ENCODE measurements at regions not wholly inside any gene's neighbourhood (a gene's known extent, or its start where the extent isn't known, plus 50 kb on each side); places are given as distances from the start of the nearest gene placed in this dataset.

DNA sequence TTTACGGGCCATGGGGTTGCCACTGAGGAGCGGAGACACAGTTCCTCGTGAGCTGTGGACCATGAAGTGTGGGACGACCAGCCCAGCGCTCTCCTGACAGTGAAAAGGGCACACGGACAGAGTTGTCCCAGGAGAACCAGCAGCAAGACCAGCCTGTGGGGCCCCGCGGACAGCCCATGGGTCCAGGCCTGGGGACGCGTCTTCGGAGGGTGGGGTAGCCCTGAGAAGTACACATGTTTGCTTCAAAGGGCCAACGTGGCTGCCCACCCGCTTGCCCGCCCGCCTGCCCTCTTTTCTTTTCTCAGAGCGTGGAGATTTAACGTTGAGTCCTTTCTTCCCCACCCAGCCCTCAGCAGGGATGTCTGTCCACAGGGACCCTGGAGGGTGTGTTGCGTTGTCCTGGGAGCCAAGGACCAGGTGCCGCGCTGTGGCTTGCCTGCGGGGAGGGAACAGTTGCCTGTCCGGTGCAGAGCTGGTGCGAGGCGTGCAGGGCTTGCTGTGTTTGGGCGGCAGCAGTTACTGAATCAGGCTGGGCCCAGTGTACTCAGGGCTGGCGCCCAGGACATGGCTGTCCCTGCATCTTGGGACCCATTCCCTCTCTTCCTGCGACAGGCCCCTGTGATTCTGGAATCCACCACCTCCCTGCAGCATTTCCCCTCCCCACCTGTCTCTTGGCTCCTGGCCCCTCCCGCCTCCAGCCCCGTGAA, 120.1 kb upstream of the HDAC4 start:
- no peak for DNase-seq

DNA sequence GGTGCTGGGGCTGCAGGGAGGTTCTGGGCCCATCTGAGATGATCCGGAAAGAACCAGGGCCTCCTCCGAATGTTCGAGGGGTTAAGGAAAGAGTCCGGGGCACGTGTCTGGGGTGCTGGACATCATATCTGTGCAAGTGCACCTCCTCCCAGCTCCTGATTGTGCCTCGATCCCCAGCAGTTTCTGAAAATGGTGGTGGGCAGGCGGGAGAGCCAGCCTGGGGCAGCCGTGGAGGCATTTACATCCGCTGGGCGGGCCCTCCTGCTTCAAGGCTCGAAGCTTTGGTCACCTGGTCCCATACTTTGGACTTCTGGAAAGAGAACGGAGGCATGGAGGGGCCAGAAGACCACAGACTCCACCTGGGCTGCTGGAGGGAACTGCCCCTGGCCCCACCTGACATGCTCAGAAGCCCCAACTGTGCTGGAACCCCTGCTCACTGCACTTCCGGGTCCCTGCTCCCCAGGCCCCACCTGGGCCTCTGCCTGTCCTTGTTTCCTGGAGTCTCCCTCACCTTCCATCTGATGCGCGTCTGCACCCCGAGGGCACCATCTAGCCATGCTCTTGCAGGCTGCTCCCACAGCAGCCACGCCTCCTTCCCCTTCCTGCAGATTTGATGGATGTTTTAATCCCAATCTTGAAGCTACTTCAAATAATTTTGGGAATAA, 119.2 kb upstream of the HDAC4 start:
- no peak for DNase-seq

DNA sequence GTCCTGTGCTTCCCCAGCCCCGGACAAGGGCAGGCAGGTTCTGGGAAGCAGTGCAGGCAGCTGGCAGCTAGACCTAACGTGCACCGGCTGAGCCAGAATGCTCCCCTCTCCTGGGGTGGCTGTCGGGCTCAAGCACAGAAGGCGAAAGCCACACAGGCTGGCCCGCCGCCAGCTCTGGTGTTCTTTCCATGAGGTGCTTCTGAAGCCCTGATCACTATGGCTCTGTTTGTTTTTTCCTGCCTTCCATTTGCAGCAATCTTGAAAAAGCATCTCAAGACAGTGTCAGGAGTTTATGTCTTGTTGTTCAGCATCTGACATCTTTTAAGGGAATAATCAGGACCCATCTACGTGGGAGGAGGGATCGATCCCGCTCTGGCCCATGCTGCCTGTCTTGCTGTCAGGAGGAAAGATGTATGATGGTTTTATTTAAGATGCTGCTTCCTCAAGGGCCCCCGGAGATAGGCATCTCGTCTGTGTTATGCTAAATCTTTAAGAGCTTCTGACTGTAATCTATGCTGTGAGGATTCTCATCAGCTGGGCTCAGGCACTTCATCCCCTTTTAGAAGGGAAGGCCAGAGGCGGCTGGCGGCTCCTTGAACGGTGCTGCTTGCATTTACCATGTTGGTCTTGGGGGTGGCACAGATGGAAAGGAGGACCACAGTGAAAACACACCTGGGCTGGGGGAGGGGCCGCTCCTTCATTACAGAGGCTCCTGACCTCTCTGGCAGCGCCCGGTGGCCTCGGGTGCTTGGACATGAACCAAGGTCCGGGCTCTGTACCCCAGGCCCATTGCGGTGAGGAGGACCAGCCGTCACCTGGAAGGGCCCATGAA, 118.5 kb upstream of the HDAC4 start:
- DNase-seq = no peak

- no peak for DNase-seq
Measured at GRCh38 chr2:239518286-239519088, 117.7 kb upstream of the HDAC4 start.

- DNase-seq = no peak
Measured at GRCh38 chr2:239517686-239518085, 116.9 kb upstream of the HDAC4 start.

- DNase-seq = no peak
Measured at GRCh38 chr2:239516954-239517305, 116.1 kb upstream of the HDAC4 start.

DNA sequence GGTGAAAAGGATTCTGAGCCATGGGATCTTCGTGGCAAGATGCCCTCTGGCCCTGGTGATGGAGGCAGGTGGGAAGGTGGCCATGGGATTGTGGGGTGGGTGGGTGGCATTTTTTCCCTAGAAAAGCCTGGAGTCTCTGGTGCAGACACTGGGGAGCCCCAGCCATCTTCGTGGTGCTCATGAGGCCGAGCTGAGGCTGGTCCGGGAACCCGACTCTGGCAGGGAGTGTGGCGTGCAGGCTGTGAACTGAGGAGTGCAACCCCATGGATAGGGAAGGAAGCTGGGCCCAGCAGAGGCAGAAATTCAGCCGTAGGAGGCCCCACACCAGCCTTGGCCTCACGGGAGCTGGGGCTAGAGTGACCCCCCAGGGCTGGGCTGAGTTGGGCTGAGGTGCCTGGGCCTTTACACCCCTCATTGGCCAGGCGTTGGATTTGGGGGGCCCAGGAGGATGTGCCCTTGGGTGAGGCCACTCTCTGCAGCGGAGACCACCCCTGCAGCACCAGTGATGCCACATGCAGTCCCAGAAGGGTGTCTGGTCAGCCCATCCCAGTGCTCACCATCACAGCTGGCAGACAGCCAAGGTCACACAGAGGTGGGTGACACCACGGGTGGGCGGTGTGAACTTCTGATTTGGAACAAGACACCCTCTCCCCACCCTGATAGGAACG, 115.6 kb upstream of the HDAC4 start:
- no peak for DNase-seq

- no peak for DNase-seq
Measured at GRCh38 chr2:239514754-239515530, 114.1 kb upstream of the HDAC4 start.

- no peak for DNase-seq
Measured at GRCh38 chr2:239512054-239512453, 111.2 kb upstream of the HDAC4 start.

DNA sequence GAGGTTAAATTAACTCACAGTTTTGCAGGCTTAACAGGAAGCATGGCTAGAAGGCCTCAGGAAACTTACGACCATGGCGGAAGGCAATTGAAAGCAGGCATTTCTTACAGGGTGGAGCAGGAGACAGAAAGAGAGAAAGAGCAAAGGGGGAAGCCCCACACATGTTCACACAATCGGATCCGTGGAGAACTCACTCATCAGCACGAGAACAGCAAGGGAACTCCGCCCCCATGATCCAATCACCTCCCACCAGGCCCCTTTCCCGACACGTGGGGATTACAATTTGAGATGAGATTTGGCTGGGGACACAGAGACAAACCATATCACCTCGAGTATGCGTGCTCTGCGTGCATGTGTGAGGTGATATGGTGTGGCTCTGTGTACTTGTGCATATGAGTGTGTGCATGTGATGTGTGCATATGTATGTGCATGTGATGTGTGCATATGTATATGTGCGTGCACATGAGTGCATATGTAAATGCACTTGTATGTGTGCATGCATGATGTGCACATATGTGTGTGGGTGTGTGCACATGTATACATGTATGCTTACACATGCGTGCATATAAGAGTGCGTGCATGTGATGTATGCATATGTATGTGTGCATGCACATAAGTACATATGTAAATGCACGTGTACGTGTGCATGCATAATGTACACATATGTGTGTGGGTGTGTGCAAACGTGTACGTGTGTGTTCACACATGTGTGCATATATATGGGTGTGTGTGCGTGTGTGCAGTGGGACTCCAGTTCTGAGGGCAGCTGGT, 108.7 kb upstream of the HDAC4 start:
- DNase-seq = no peak

DNA sequence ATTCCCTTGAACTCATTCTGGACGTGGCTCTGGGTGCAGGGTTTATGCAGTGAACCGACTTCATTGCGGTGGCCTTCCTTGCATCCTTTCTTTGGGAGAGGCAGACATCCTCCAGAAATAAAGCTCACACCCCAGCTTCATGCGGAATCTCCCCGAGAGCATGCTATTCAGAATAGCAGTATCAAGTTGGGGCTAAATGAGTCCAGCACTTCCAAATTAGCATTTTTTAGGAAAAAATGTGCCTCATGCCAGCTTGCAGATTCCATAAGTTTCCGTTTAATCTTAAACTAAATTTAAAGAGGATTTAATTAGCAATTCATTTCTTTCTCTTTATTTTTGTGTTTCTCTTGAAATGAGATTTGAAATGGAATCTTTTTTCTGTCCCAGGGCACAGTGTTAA, 107.4 kb upstream of the HDAC4 start:
- no peak for DNase-seq

DNA sequence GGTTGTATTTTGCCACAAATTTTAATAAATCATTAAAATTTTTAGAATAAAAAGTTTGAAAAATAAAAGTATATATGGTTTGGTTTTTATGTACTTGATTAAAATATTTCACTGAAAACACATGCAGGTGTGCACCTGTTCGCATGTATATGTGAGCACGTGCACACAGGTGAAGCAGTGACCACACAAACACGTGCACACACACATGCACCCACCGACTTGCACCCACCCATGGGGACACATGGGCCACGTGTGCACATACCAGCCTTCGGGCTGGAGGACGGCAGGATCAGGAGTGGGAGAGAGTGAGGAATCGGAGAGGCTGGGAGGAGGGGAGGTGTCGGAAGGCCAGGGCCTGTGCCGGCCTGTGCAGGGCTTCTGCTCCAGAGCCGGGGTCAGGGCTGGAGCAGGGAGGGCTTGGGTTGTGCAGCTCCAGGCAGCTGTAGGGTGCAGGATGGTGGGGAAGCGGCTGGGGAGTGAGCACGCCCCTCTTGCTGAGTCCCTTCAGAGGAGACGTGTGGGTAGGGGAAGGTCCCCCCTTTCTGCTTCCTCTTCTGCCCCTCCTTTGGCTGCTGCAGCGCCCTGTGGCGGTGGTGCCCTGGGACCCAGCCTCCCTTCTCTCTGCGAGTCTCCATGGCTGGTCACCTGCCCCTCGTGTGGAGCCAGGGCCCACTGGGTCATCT, 106.9 kb upstream of the HDAC4 start:
- no peak for DNase-seq

- DNase-seq = no peak
Measured at GRCh38 chr2:239506961-239507360, 106.1 kb upstream of the HDAC4 start.

DNA sequence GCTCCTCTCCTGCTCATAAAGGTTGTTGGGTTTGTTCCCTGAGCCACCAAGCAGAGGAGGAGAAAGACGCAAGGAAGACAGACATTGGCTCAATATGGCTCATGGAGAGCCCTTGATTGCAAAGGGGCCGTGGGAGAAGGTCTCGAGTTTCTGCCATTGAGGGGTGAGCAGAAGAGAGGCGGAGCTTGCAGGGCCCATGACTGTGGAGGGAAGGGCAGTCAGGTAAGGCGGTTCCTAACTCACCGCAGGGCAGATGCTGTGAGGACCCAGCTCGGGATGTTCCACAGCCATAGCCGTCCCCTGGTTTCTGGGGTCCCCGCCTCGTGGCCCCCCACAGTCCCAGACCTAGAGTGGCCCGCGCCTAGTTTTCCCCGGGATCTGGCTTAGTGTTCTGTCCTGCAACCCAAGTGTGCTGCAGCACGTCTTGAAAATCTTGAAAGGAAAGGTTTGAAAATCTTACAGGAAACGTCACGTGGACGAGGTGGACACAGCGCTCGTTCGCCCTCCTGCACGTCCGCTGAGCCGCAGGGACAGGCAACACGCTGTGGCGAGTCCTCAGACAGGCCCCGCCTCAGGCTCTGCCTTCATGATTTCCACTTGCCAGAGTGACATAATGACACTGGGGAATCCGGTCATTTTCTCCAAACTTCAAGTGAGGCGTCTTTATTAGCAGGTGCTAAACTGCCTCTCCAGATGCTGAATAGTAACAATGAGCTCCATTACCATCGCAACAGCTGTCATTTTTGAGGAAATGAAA, 105.5 kb upstream of the HDAC4 start:
- no peak for DNase-seq

- no peak for DNase-seq
Measured at GRCh38 chr2:239504643-239505235, 103.9 kb upstream of the HDAC4 start.

GRCh38 chr2:239502430-239503186, 101.8 kb upstream of the HDAC4 start:
- DNase-seq = no peak

DNA sequence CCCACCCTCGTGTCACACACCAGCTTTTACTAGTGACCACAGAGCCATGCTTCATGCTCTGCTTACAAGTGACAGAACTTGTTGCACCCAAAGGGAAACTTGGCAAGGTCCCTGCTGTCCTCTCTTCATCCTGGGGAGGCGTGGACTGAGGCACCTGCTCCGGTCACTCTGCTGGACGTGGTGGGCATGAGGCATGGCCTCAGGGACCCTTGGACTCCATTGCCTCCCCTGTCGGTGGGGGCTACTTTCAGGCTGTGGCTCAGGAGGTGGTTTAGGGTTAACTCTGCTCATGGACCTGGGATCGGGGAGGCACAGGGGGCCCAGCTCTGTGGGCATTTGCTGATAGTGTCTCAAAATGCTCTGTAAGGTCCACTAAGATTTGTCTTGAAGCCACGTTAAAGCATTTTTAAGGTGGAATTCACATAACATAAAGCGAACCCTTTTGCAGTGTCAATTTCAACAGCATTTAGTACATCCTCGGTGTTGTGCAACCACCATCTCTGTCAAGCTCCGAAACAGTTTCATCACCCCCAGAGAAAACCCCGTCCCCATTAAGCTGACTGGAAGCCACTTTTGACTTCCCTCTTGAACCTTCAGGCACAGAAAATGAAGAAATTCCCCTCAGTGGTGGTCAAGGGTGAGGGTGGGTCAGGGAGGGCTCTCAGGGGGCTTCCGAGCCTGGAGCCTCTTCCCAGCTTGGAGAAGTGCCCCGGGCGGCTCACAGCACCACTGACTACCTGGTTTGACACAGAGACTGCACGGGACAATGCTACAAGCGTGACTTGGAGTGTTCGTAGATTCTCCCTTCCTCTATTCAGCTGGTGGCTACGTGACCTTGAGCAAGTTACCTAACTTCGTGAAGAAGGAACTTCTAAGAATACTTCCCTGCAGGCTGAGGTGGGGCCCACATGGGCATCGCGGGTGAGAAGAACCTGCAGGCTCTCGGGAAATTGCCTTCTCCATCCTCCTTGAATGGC, 100.0 kb upstream of the HDAC4 start:
- no peak for DNase-seq

Data from KG1 (cell line).